Right lobe of liver (tissue), 4 donors: ENCODE measurements at regions not wholly inside any gene's neighbourhood (a gene's known extent, or its start where the extent isn't known, plus 50 kb on each side); places are given as distances from the start of the nearest gene placed in this dataset.

ENCODE experiments used
- CTCF ChIP-seq, 4 donors: fragments of 200-600 bp in 3 of 4; fragments of 450-650 bp in 1 of 4; IDR thresholded peaks; one replicate each; pipeline versions ENCODE4 v1.5.1 to v1.8.0; 2016 to 2022; ENCODE audit warnings: antibody characterized with exemption in 4 of 4, mild to moderate bottlenecking in 2 of 4
- POLR2A ChIP-seq: fragments of 450-650 bp; IDR thresholded peaks from one replicate; pipeline ENCODE4 v1.6.1; 2017; ENCODE audit warnings: antibody characterized with exemption, mild to moderate bottlenecking
- donor health status: DM: no; HTN: no; CAD: no.
- donor health status: DM: no; HTN: no; CAD: no.
- donor health status: DM: no; HTN: yes; CAD: no.

- TF ChIP-seq CTCF (IDR thresholded peaks at IDR 0.05) (no peak), POLR2A (no peak)
Measured at GRCh38 chr1:177809819-177810218, 160.0 kb downstream of the SEC16B start.
